ENCODE measurements at regions not wholly inside any gene's neighbourhood (a gene's known extent, or its start where the extent isn't known, plus 50 kb on each side); places are given as distances from the start of the nearest gene placed in this dataset.

GRCh38 chr6:22006795-22007194 lies 290.0 kb downstream of the PRL start:
- DNase-seq, result no peak

GRCh38 chr6:22007469-22007868 lies 289.4 kb downstream of the PRL start:
- no peak for DNase-seq

- DNase-seq, result no peak
These were observed 288.5 kb downstream of the PRL start for GRCh38 chr6:22008248-22008836.

DNA sequence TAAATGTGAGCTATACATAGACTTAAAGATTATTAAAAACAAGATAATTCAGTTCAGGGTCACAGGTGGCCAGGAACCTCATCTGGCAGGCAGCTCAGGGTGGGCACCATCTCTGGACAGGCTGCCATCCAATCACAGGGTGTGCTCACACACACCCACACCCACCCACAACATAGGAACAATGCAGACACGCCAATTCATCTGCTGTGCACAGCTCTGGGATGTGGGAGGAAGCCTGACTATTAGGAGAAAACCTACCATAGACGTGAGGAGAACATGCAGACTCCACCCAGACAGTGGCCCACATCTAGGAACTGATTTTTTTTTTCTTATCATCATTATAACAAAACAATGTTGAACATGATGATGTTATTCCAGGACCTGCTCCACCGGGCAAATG lies 286.7 kb downstream of the PRL start:
- DNase-seq, result no peak

- no peak for DNase-seq
These were observed 281.6 kb downstream of the PRL start for GRCh38 chr6:22015216-22015615.

DNA sequence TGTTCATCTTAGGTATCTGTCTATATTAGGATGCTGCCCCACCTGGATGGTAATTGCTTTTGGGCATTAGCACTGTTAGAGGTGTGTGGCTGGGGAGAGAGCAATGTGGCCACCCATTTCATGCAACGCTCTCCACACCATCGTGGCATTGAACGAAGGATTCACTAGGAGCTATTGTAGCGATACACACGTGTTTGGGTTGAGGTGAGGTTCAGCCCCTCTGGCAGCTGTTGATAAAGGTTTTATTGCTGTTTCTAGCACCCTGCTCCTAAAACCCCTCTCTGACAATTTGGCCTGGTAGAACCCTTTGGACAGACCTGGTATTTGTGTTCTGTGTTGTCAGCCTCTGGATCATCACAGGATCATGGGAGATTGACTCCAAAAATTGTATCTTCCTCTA lies 280.9 kb downstream of the PRL start:
- DNase-seq, result no peak

GRCh38 chr6:22017272-22017671 lies 279.6 kb downstream of the PRL start:
- DNase-seq, result no peak

- no peak for DNase-seq
These were observed 279.1 kb downstream of the PRL start for GRCh38 chr6:22017766-22018165.

DNA sequence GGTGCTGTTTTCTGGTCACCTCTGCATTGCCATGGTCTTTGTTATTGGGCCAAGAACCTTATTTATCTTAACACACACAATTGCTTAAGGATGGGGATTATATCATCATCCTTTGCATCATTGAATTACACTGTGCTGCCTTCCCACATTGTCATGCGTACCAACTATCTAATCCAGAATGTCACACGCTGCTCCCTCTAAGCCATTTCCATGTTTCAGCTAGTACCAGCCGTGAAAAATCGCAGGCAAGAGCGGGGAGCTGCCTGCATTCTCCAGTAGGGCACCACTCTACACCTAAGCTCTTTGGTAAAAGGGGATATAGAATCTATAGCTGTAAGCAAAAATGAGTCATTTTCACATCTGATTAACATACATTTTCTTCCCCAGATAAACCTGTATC lies 277.0 kb downstream of the PRL start:
- DNase-seq, result no peak

DNA sequence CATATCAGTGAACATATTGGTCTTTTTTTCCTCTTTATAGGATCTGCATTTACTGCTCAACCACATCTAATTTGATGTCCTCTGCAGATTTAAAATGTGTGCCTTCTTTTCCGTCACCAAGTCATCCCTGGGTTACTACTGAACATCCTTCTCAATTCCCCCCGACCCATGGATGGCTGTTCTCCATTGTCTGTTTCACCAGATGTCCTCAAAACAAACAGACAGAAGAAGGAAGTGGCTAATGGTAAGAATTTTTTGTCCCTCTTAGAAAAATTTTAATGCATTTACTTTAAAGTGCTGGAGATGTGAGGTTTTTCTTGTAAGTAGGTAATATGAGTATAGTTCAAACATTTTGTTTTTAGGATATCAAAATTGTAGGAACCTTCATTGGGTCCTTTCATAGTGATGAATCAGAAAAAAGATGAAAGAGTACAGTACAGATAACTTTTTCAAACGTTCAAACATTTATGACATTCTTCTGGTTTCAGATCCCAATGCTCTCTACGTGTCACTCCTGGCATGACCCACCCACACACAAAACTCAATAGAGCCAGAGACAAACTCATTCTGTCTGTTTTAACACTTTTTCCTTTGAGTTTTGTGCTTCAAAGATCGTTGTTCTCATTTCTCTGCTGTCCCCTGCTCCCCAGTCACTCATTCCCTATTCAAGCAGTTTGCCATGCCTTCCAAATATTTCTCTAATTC lies 276.4 kb downstream of the PRL start:
- no peak for DNase-seq

GRCh38 chr6:22021966-22022365 lies 274.9 kb downstream of the PRL start:
- no peak for DNase-seq

GRCh38 chr6:22023937-22024336 lies 272.9 kb downstream of the PRL start:
- DNase-seq, result no peak

DNA sequence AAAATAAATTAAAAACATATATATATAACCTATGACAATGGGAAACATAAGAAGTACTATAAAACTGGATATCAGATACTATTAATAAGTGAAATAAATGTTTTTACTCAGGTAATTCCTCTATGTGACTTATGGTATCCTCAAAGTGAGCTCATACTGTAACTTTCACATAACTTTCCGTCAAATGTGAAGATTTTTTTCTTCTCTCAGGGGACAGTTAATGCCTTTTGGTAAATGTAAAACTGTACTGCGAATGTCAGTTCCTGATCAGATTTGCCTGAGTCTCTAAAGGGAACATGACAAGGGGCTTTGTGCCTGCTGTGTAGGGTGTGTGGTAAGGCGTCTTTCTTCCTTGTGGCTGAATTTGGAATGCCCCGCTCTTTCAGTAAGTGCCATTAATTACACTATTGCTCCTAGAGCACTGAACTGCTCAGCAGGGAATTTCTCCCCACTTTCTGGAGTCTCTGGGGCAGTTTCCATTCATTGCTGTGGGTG lies 271.8 kb downstream of the PRL start:
- no peak for DNase-seq

DNA sequence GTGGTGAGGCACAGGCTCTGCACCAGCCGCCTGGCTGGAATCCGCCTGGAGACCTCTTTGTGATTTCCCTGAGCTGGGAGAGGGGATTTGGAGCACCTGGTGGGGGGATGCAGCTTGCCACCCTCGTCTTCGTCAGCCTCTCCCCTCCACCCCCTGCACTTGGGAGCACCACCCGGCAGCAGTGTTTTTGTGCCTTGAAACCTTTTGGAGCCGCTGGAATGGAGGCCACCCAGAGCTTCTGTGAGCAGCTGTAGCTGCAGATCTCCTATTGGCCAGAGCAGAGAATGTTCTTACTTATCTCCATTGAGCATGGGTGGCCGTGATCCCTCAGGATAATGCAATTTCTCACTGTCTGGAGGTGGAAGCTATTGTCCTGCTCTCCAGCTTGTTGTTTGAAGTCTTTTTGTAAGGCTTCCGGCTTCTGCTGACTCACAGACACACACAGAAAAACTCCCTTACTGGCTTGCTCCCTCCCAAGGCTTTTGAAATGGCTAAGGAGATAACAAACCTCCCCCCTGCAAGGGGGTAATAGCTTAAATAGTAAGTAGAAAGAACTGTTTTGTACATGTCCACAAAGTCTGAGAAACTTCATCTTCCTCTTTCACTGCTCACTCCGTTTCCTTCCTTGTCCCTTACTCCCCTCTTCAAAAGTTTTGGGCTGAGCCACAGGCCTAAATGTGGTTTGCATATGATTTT lies 271.2 kb downstream of the PRL start:
- peak; percentile 71 for DNase-seq

- no peak for DNase-seq
These were observed 270.6 kb downstream of the PRL start for GRCh38 chr6:22026164-22026678.

- no peak for DNase-seq
These were observed 269.7 kb downstream of the PRL start for GRCh38 chr6:22027040-22027725.

GRCh38 chr6:22028403-22029090 lies 268.3 kb downstream of the PRL start:
- DNase-seq, result no peak

DNA sequence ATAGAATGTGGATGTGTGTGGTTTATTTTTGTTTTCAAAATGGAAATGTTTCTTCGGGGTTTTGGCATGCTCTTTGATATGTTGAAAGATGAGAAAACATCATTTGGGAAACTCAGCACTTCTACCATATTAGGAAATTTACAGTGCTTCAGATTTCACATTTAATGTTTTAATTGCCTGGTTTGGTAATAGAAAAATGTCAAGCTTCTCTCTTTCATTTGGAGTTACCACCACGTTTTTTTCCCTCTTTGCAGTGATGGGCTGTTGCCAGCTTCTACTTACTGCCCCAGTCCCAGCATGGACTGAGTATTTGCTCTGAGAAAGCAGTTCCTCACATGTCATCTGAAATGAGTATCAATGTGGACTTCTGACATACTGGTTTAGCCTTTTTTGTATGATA lies 267.7 kb downstream of the PRL start:
- DNase-seq, result no peak

DNA sequence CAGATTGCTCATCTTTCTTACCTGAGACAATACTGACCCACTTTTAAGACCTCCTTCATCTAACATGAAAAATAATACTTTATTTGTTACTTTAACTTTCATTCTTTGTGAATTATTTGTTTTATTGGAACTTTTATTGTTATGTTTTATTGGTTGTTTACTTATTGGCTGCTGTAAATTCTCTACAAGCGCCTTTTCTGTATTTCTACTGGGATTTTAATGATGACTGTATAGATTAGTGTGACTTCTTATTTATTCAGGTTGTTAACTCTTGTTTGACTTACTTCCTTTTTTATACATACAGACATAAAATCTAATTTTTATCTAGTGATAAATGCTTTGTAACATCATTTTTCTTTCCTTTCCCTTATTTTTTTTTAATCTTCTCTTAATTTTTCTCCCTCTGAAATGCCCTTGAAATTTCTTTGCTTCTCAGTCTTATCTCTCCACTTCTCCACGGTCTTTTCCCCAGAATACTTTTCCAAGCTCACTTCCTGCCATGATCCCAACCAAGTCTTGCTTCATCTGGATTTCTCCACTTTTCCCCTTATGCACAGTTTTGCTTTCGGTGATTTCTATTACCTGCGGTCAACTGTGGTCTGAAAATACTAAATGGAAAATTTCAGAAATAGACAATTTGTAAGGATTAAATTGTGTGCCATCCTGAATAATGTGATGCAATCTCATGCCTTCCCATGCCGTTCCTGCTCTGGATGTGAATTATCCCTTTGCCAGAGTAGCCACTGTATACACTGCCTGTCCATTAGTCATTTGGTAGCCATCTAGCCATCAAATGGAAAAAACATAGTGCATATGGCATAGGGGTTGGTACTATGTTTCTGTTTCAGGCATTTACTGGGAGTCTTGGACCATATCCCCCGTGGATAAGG lies 265.9 kb downstream of the PRL start:
- DNase-seq, result no peak

DNA sequence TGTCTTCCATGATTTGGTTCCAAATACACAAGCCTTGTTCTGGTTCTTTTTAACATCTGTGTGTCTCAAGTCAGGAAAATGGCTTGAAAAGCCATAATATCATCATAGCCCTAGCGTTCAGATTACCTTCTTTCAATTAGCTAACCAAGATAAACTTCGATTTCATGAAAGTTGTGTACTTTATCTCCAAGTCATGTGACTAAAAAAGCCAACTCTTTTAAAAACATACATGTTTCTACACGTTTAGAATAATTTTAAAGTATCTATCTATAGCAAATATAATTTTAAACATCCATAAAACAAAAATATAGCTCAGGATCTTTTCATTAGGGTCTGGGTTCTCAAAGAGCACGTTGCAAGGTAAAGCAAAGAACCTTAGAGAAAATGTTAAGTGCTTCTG lies 261.1 kb downstream of the PRL start:
- DNase-seq, result no peak

DNA sequence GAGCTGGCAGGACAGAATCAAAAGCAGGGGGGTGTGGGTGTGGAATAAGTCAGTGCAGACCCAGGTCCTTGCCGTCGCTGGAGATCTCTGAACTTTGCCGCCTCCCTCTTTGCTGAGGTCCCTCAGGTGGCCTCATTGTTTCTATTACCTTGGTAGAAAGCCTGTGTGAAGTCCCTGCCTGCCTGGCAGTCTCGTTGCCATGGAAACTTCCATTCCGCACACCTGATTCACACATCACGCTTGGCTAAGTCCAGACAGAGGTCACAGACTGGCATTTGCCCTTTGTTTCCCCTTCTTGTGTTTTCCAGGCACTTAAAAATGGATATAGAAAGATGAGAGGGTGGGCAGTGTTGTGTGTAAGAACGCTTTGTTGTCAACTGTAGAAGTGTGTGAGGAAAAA lies 260.6 kb downstream of the PRL start:
- DNase-seq, result no peak

- no peak for DNase-seq
These were observed 260.1 kb downstream of the PRL start for GRCh38 chr6:22036699-22037098.
